ENCODE measurements at regions not wholly inside any gene's neighbourhood (a gene's known extent, or its start where the extent isn't known, plus 50 kb on each side); places are given as distances from the start of the nearest gene placed in this dataset.

- DNase-seq = no peak
Observed at GRCh38 chr15:93861956-93862741, 369.2 kb upstream of the MCTP2 start.

- DNase-seq = no peak
Observed at GRCh38 chr15:93861413-93861812, 369.9 kb upstream of the MCTP2 start.

GRCh38 chr15:93860701-93861100 lies 370.7 kb upstream of the MCTP2 start:
- no peak for DNase-seq

GRCh38 chr15:93859176-93859575 lies 372.2 kb upstream of the MCTP2 start:
- DNase-seq = no peak

GRCh38 chr15:93855181-93855826 lies 376.1 kb upstream of the MCTP2 start:
- no peak for DNase-seq

GRCh38 chr15:93854088-93854487 lies 377.3 kb upstream of the MCTP2 start:
- no peak for DNase-seq

- DNase-seq = no peak
Observed at GRCh38 chr15:93852761-93853160, 378.6 kb upstream of the MCTP2 start.

GRCh38 chr15:93848490-93848889 lies 382.9 kb upstream of the MCTP2 start:
- DNase-seq = no peak

- DNase-seq = no peak
Observed at GRCh38 chr15:93848076-93848475, 383.3 kb upstream of the MCTP2 start.

GRCh38 chr15:93846148-93846547 lies 385.2 kb upstream of the MCTP2 start:
- DNase-seq = no peak

- DNase-seq = no peak
Observed at GRCh38 chr15:93837450-93837849, 393.9 kb upstream of the MCTP2 start.

GRCh38 chr15:93835344-93835743 lies 396.0 kb upstream of the MCTP2 start:
- DNase-seq = no peak

- DNase-seq = no peak
Observed at GRCh38 chr15:93831641-93832040, 399.7 kb upstream of the MCTP2 start.

GRCh38 chr15:93830221-93831080 lies 400.9 kb upstream of the MCTP2 start:
- no peak for DNase-seq

GRCh38 chr15:93829115-93829870 lies 402.1 kb upstream of the MCTP2 start:
- no peak for DNase-seq

- no peak for DNase-seq
Observed at GRCh38 chr15:93826790-93827189, 404.6 kb upstream of the MCTP2 start.

- DNase-seq = no peak
Observed at GRCh38 chr15:93826293-93826692, 405.1 kb upstream of the MCTP2 start.

GRCh38 chr15:93825682-93826081 lies 405.7 kb upstream of the MCTP2 start:
- DNase-seq = no peak

- DNase-seq = no peak
Observed at GRCh38 chr15:93823971-93824913, 407.1 kb upstream of the MCTP2 start.

- no peak for DNase-seq
Observed at GRCh38 chr15:93820566-93820965, 410.8 kb upstream of the MCTP2 start.

- no peak for DNase-seq
Observed at GRCh38 chr15:93819826-93820225, 411.5 kb upstream of the MCTP2 start.

- no peak for DNase-seq
Observed at GRCh38 chr15:93816815-93817214, 414.5 kb upstream of the MCTP2 start.

Measured in stimulated activated CD4-positive, alpha-beta T cell treated with anti-CD3 and anti-CD28 coated beads, Interleukin-4, amount 100 ng/mL, for 24 hours (primary cell).